Heart left ventricle (tissue), 16 donors: ENCODE measurements at regions not wholly inside any gene's neighbourhood (a gene's known extent, or its start where the extent isn't known, plus 50 kb on each side); places are given as distances from the start of the nearest gene placed in this dataset.

Experiments used
- ATAC-seq, 4 donors: fragments of 200-7000 bp; cut with Tn5 transposase; one replicate each; pipeline ENCODE4 v1.9.1; 2020 to 2022; ENCODE audit warnings: moderate library complexity in 4 of 4, mild to moderate bottlenecking in 3 of 4, moderate number of reproducible peaks in 1 of 4
- DNase-seq, 5 donors: peaks; one replicate each; pipeline ENCODE4 v3.0.0-alpha.2; 2020
- H3K27ac ChIP-seq, 12 donors: fragments of 200-600 bp; sonication (generic) in 4 of 12; one replicate each; pipeline versions ENCODE4 v1.5.0 to v1.8.0; 2016 to 2022; ENCODE audit warnings: mild to moderate bottlenecking in 2 of 12
- H3K27me3 ChIP-seq, 9 donors: fragments of 200-600 bp; sonication (generic) in 2 of 9; one replicate each; pipeline versions ENCODE4 v1.5.1 to v1.8.0; 2016 to 2022; ENCODE audit warnings: mild to moderate bottlenecking in 3 of 9
- H3K36me3 ChIP-seq, 9 donors: fragments of 200-600 bp; sonication (generic) in 2 of 9; one replicate each; pipeline versions ENCODE4 v1.5.0 to v1.8.0; 2018 to 2022; ENCODE audit warnings: mild to moderate bottlenecking in 2 of 9
- H3K4me1 ChIP-seq, 12 donors: fragments of 200-600 bp; sonication (generic) in 4 of 12; one replicate each; pipeline versions ENCODE4 v1.5.0 to v1.8.0; 2016 to 2022; ENCODE audit warnings: mild to moderate bottlenecking in 3 of 12
- H3K4me3 ChIP-seq, 12 donors: fragments of 200-600 bp; sonication (generic) in 4 of 12; one replicate each; pipeline versions ENCODE4 v1.5.0 to v1.8.0; 2017 to 2022; ENCODE audit warnings: mild to moderate bottlenecking in 9 of 12, moderate library complexity in 4 of 12
- H3K9me3 ChIP-seq, 12 donors: fragments of 200-600 bp; sonication (generic) in 4 of 12; one replicate each; pipeline versions ENCODE4 v1.5.0 to v1.8.0; 2016 to 2022; ENCODE audit warnings: mild to moderate bottlenecking in 1 of 12
- CTCF ChIP-seq, 12 donors: fragments of 200-600 bp; sonication (generic) in 4 of 12; IDR thresholded peaks; one replicate each; pipeline versions ENCODE4 v1.5.0 to v1.8.0; 2018 to 2022; ENCODE audit warnings: antibody characterized with exemption in 12 of 12, mild to moderate bottlenecking in 5 of 12
- POLR2A ChIP-seq, 2 donors: fragments of 450-650 bp; IDR thresholded peaks; one replicate each; pipeline ENCODE4 v1.6.1; 2017; ENCODE audit warnings: antibody characterized with exemption in 2 of 2, mild to moderate bottlenecking in 2 of 2, moderate library complexity in 2 of 2
- WGBS, 4 donors: extraction: QIAGEN DNeasy Blood & Tissue Kit in 2 of 4; methylation state at CpG; one replicate each; pipeline versions ENCODE4 v1.1.5 to v1.1.7; 2013 to 2018; 5-methylcytosine and 5-hydroxymethylcytosine counted together
- intact Hi-C, 10 donors: fragments of 100-400 bp; cut with DNase I; formaldehyde crosslinking; loops; one replicate each; pipeline versions ENCODE4 v1.11.1 to v1.14.2; 2022
- donor health status: ischemic (EF 13 %, LVEDD 7.1; RV severe dilation, severe dysfunction).
- donor health status: healthy with polysubstance abuse.
- donor health status: DM: no; HTN: yes; CAD: no.
- donor health status: DM: no; HTN: no; CAD: no.
- donor health status: ischemic (EF 25% LVEDD 6.9; RV normal size, moderate dysfunction).
- donor health status: ischemic (EF 25% LVEDD 5.7; RV mildly dilated, moderate dysfunction).
- donor health status: healthy.
- donor health status: DM: yes; HTN: yes; CAD: no.
- donor health status: ischemic (EF 35%, LVEDD 5.7; RV mildly dilated, moderate dysfunction).
- donor health status: nonischemic (EF 11% LVEDD 7.7; RV severe dilation, severe dysfunction).
- donor health status: DM: yes; HTN: yes; CAD: no.
- donor health status: PGD.
- donor health status: ischemic (EF 29% LVEDD 5.4; RV normal size, mild dysfunction).
- donor health status: nonischemic (EF 23%, LVEDD 6.1; RV moderate dilation, normal function).

GRCh38 chr13:99836291-99836690 lies 135.3 kb downstream of the ZIC5 start:
- ATAC-seq (no peak), DNase-seq (no peak)
- no peak overlapping the region for H3K4me3 ChIP-seq
- H3K36me3 ChIP-seq, result no peaks in the 10 kb centered on the region
- no peaks in the 10 kb centered on the region for H3K27me3 ChIP-seq
- TF ChIP-seq CTCF (IDR thresholded peaks at IDR 0.05) (no peak), POLR2A (IDR thresholded peaks at IDR 0.05) (no peak)
- no peak overlapping the region for H3K27ac ChIP-seq
- no peaks in the 10 kb centered on the region for H3K9me3 ChIP-seq
- no peaks in the 10 kb centered on the region for H3K4me1 ChIP-seq
- intact Hi-C loops, result no loop called here
- 79 to 94% (median 86%) methylated on average over 4 of the region's 4 CpGs for WGBS, 4 donors

GRCh38 chr13:99835442-99835841 lies 136.1 kb downstream of the ZIC5 start:
- H3K4me1 ChIP-seq, result no peaks in the 10 kb centered on the region
- no peaks in the 10 kb centered on the region for H3K27me3 ChIP-seq
- H3K9me3 ChIP-seq, result no peaks in the 10 kb centered on the region
- no peaks in the 10 kb centered on the region for H3K36me3 ChIP-seq
- no peak for ATAC-seq
- 67 to 86% (median 74%) methylated on average over 1 of the region's 1 CpG for WGBS, 4 donors
- DNase-seq, result no peak
- TF ChIP-seq POLR2A (IDR thresholded peaks at IDR 0.05), result no peak
- TF ChIP-seq CTCF (IDR thresholded peaks at IDR 0.05), result no peak
- intact Hi-C loops, result no loop called here
- no peak overlapping the region for H3K4me3 ChIP-seq
- H3K27ac ChIP-seq, result no peak overlapping the region

GRCh38 chr13:99834246-99834645 lies 137.3 kb downstream of the ZIC5 start:
- no peaks in the 10 kb centered on the region for H3K36me3 ChIP-seq
- no peaks in the 10 kb centered on the region for H3K27me3 ChIP-seq
- 68 to 79% (median 71%) methylated on average over 3 of the region's 3 CpGs for WGBS, 4 donors
- DNase-seq (no peak), ATAC-seq (no peak)
- no peak overlapping the region for H3K4me3 ChIP-seq
- H3K9me3 ChIP-seq, result no peaks in the 10 kb centered on the region
- no peaks in the 10 kb centered on the region for H3K4me1 ChIP-seq
- H3K27ac ChIP-seq, result no peak overlapping the region
- intact Hi-C loops, result no loop called here
- no peak for TF ChIP-seq CTCF (IDR thresholded peaks at IDR 0.05)
- no peak for TF ChIP-seq POLR2A (IDR thresholded peaks at IDR 0.05)

GRCh38 chr13:99832347-99832746 lies 139.2 kb downstream of the ZIC5 start:
- 79 to 87% (median 83%) methylated on average over 1 of the region's 1 CpG for WGBS, 4 donors
- Histone ChIP-seq H3K36me3 (no peaks in the 10 kb centered on the region), H3K4me1 (no peaks in the 10 kb centered on the region), H3K27me3 (no peaks in the 10 kb centered on the region), H3K27ac (no peak overlapping the region), H3K9me3 (no peaks in the 10 kb centered on the region), H3K4me3 (no peak overlapping the region)
- no peak for TF ChIP-seq POLR2A (IDR thresholded peaks at IDR 0.05)
- no peak for TF ChIP-seq CTCF (IDR thresholded peaks at IDR 0.05)
- intact Hi-C loops, result no loop called here
- DNase-seq (no peak), ATAC-seq (no peak)
